Trophoblast cell (in vitro differentiated cells and primary cell): ENCODE measurements at regions not wholly inside any gene's neighbourhood (a gene's known extent, or its start where the extent isn't known, plus 50 kb on each side); places are given as distances from the start of the nearest gene placed in this dataset.
A peak's percentile ranks its signal among the peaks of the same experiment; 100 is the strongest.
"Not testable (repeated sequence)": the region's sequence is repeated elsewhere in the genome, so short reads cannot be mapped to it uniquely, and the experiment has no call there.

Experiments
- DNase-seq, 2 donors: peaks; one replicate each; pipeline ENCODE4 v3.0.0-alpha.2; 2016
- H2AFZ ChIP-seq: 2 replicates; pipeline ENCODE4 v1.6.1; 2013; ENCODE audit warnings: low read length, moderate library complexity, mild to moderate bottlenecking; ENCODE audit not compliant: insufficient read depth, poor library complexity
- H2AK5ac ChIP-seq: 2 replicates; pipeline ENCODE4 v1.6.1; 2013; ENCODE audit warnings: mild to moderate bottlenecking, low read length
- H2BK120ac ChIP-seq: 2 replicates; pipeline ENCODE4 v1.6.1; 2013; ENCODE audit warnings: low read length, mild to moderate bottlenecking, moderate library complexity; ENCODE audit not compliant: insufficient read depth, poor library complexity
- H2BK12ac ChIP-seq: 2 replicates; pipeline ENCODE4 v1.6.1; 2013; ENCODE audit warnings: mild to moderate bottlenecking, low read length, moderate library complexity
- H2BK5ac ChIP-seq: 2 replicates; pipeline ENCODE4 v1.6.1; 2013; ENCODE audit warnings: low read length, low read depth, moderate library complexity, mild to moderate bottlenecking; ENCODE audit not compliant: poor library complexity
- H3K14ac ChIP-seq: 2 replicates; pipeline ENCODE4 v1.6.1; 2013; ENCODE audit warnings: mild to moderate bottlenecking, low read length
- H3K18ac ChIP-seq: 2 replicates; pipeline ENCODE4 v1.6.1; 2013; ENCODE audit warnings: mild to moderate bottlenecking, low read length
- H3K23ac ChIP-seq: 2 replicates; pipeline ENCODE4 v1.6.1; 2013; ENCODE audit warnings: low read length
- H3K27ac ChIP-seq: 2 replicates; pipeline ENCODE4 v1.5.1; 2013; ENCODE audit warnings: low read depth, mild to moderate bottlenecking, inconsistent platforms, low read length, moderate library complexity
- H3K27me3 ChIP-seq: 2 replicates; pipeline ENCODE4 v1.6.1; 2013; ENCODE audit warnings: inconsistent platforms, mild to moderate bottlenecking, low read length, moderate library complexity; ENCODE audit not compliant: insufficient read depth
- H3K36me3 ChIP-seq, 2 experiments: 1 replicate in 1 of 2; 2 replicates in 1 of 2; pipeline ENCODE4 v1.6.1; 2013; ENCODE audit warnings: low read length in 2 of 2, mild to moderate bottlenecking in 2 of 2, moderate library complexity in 1 of 2; ENCODE audit not compliant: insufficient read depth in 2 of 2, control insufficient read depth in 1 of 2
- H3K4ac ChIP-seq: 2 replicates; pipeline ENCODE4 v1.6.1; 2013; ENCODE audit warnings: low read depth, mild to moderate bottlenecking, low read length, moderate library complexity
- H3K4me1 ChIP-seq, 2 experiments: 1 replicate in 1 of 2; 2 replicates in 1 of 2; pipeline ENCODE4 v1.6.1; 2013; ENCODE audit warnings: low read length in 2 of 2, mild to moderate bottlenecking in 2 of 2, moderate library complexity in 1 of 2; ENCODE audit not compliant: insufficient read depth in 2 of 2, control insufficient read depth in 1 of 2
- H3K4me2 ChIP-seq: 2 replicates; pipeline ENCODE4 v1.6.1; 2013; ENCODE audit warnings: inconsistent platforms, mild to moderate bottlenecking, low read length, moderate library complexity
- H3K4me3 ChIP-seq: 2 replicates; pipeline ENCODE4 v1.5.1; 2013; ENCODE audit warnings: mild to moderate bottlenecking, low read depth, low read length, inconsistent platforms
- H3K79me1 ChIP-seq: one replicate; pipeline ENCODE4 v1.6.1; 2013; ENCODE audit warnings: low read length
- H3K79me2 ChIP-seq: 2 replicates; pipeline ENCODE4 v1.6.1; 2013; ENCODE audit warnings: low read length, mild to moderate bottlenecking; ENCODE audit not compliant: control insufficient read depth, insufficient read depth, poor library complexity
- H3K9ac ChIP-seq: 2 replicates; pipeline ENCODE4 v1.6.1; 2013; ENCODE audit warnings: mild to moderate bottlenecking, low read length
- H3K9me3 ChIP-seq: 2 replicates; pipeline ENCODE4 v1.6.1; 2013; ENCODE audit warnings: low read depth, mild to moderate bottlenecking, control low read depth, inconsistent platforms, low read length; ENCODE audit not compliant: insufficient read depth
- H4K12ac ChIP-seq: 2 replicates; pipeline ENCODE4 v1.6.1; 2013; ENCODE audit warnings: low read depth, mild to moderate bottlenecking, low read length, moderate library complexity
- H4K8ac ChIP-seq: 2 replicates; pipeline ENCODE4 v1.6.1; 2013; ENCODE audit warnings: low read depth, mild to moderate bottlenecking, low read length, moderate library complexity
- H4K91ac ChIP-seq: one replicate; pipeline ENCODE4 v1.6.1; 2013; ENCODE audit warnings: low read depth, mild to moderate bottlenecking, low read length, moderate library complexity
- WGBS: extraction: QIAGEN DNeasy Blood & Tissue Kit; methylation state at CpG from one replicate; pipeline ENCODE4 v1.1.7; 2013; ENCODE audit warnings: missing lambda C conversion rate; ENCODE audit not compliant: insufficient read length, insufficient coverage; ENCODE audit errors: extremely low coverage; 5-methylcytosine and 5-hydroxymethylcytosine counted together

- peak overlapping the region; percentile 63 for H2BK5ac ChIP-seq
- H3K4me3 ChIP-seq = no peak overlapping the region
- H3K4me1 ChIP-seq = peaks cover 13 to 18% of the 10 kb centered on the region in 2 experiments
- no peak overlapping the region for H4K12ac ChIP-seq
- H3K14ac ChIP-seq = peak overlapping the region; percentile 41
- H3K18ac ChIP-seq = peak overlapping the region; percentile 28
- no peak for DNase-seq
- no peak overlapping the region for H3K9ac ChIP-seq
- H4K91ac ChIP-seq = peak overlapping the region; percentile 69
- peak overlapping the region; percentile 67 for H2BK120ac ChIP-seq
- H3K23ac ChIP-seq = no peak overlapping the region
- peaks cover 14% of the 10 kb centered on the region for H3K79me1 ChIP-seq
- H3K27me3 ChIP-seq = no peaks in the 10 kb centered on the region
- H2AK5ac ChIP-seq = no peak overlapping the region
- peak overlapping the region; percentile 53 for H2BK12ac ChIP-seq
- H3K27ac ChIP-seq = peak overlapping the region; percentile 91
- WGBS = no CpG with 5 or more reads among the region's 15 CpGs
- no peaks in the 10 kb centered on the region for H3K79me2 ChIP-seq
- H2AFZ ChIP-seq = peak overlapping the region; percentile 27
- H3K36me3 ChIP-seq = no peaks in the 10 kb centered on the region
- H4K8ac ChIP-seq = peak overlapping the region; percentile 45
- no peaks in the 10 kb centered on the region for H3K9me3 ChIP-seq
- H3K4ac ChIP-seq = peak overlapping the region; percentile 9
- peak overlapping the region; percentile 53 for H3K4me2 ChIP-seq
Measured at GRCh38 chr16:87160234-87160636, 157.0 kb downstream of the C16orf95 start.

- H4K91ac ChIP-seq = peak overlapping the region; percentile 70
- WGBS = no CpG with 5 or more reads among the region's 19 CpGs
- no peaks in the 10 kb centered on the region for H3K27me3 ChIP-seq
- no peaks in the 10 kb centered on the region for H3K79me2 ChIP-seq
- peak overlapping the region; percentile 36 for H4K8ac ChIP-seq
- no peak overlapping the region for H2AFZ ChIP-seq
- peak overlapping the region; percentile 53 for H3K4me2 ChIP-seq
- H2AK5ac ChIP-seq = no peak overlapping the region
- H2BK5ac ChIP-seq = peak overlapping the region; percentile 63
- H3K36me3 ChIP-seq = no peaks in the 10 kb centered on the region
- no peak overlapping the region for H3K14ac ChIP-seq
- peaks cover 13 to 18% of the 10 kb centered on the region in 2 experiments for H3K4me1 ChIP-seq
- peak overlapping the region; percentile 40 for H3K18ac ChIP-seq
- no peak overlapping the region for H3K9ac ChIP-seq
- H3K23ac ChIP-seq = no peak overlapping the region
- H3K4me3 ChIP-seq = no peak overlapping the region
- H3K27ac ChIP-seq = peak overlapping the region; percentile 91
- H2BK12ac ChIP-seq = no peak overlapping the region
- peak overlapping the region; percentile 48 for H2BK120ac ChIP-seq
- peaks cover 14% of the 10 kb centered on the region for H3K79me1 ChIP-seq
- H3K4ac ChIP-seq = peak overlapping the region; percentile 13
- no peak for DNase-seq
- no peaks in the 10 kb centered on the region for H3K9me3 ChIP-seq
- H4K12ac ChIP-seq = no peak overlapping the region
Measured at GRCh38 chr16:87160701-87161337, 156.4 kb downstream of the C16orf95 start.

- peak overlapping the region; percentile 62 for H4K91ac ChIP-seq
- peak overlapping the region; percentile 80 for H3K4ac ChIP-seq
- not testable (repeated sequence) for H3K9ac ChIP-seq, H3K9me3 ChIP-seq, H3K27me3 ChIP-seq, H3K14ac ChIP-seq, H4K8ac ChIP-seq, H3K4me3 ChIP-seq, H2AK5ac ChIP-seq, H3K18ac ChIP-seq, DNase-seq, H2BK120ac ChIP-seq, H4K12ac ChIP-seq, H3K79me2 ChIP-seq, H3K36me3 ChIP-seq, H3K4me2 ChIP-seq, H2AFZ ChIP-seq, H3K23ac ChIP-seq
- peak overlapping the region; percentile 91 for H3K27ac ChIP-seq
- H3K79me1 ChIP-seq = peaks cover 14% of the 10 kb centered on the region
- H2BK12ac ChIP-seq = peak overlapping the region; percentile 57
- WGBS = no CpG with 5 or more reads among the region's 7 CpGs
- peaks cover 13 to 18% of the 10 kb centered on the region in 2 experiments for H3K4me1 ChIP-seq
- H2BK5ac ChIP-seq = peak overlapping the region; percentile 78
Measured at GRCh38 chr16:87161410-87161809, 155.8 kb downstream of the C16orf95 start.

GRCh38 chr16:87161822-87162676 lies 155.1 kb downstream of the C16orf95 start:
- Histone ChIP-seq H3K18ac (peak overlapping the region; percentile 25), H3K14ac (peak overlapping the region; percentile 38), H3K4me3 (no peak overlapping the region), H3K79me1 (peaks cover 14% of the 10 kb centered on the region), H4K12ac (no peak overlapping the region), H3K9me3 (no peaks in the 10 kb centered on the region), H3K27me3 (no peaks in the 10 kb centered on the region), H3K4me2 (no peak overlapping the region), H2BK120ac (peak overlapping the region; percentile 39), H2BK5ac (peak overlapping the region; percentile 42), H3K9ac (no peak overlapping the region), H2AK5ac (peak overlapping the region; percentile 10), H3K4me1 (peaks cover 13 to 18% of the 10 kb centered on the region in 2 experiments), H4K8ac (no peak overlapping the region), H3K36me3 (no peaks in the 10 kb centered on the region), H3K23ac (no peak overlapping the region), H2BK12ac (peak overlapping the region; percentile 70), H3K79me2 (no peaks in the 10 kb centered on the region), H2AFZ (no peak overlapping the region), H3K27ac (no peak overlapping the region), H3K4ac (no peak overlapping the region), H4K91ac (peak overlapping the region; percentile 62)
- no CpG with 5 or more reads among the region's 22 CpGs for WGBS
- DNase-seq = peak in 1 of 2 donors; percentile 17
